ENCODE measurements at regions not wholly inside any gene's neighbourhood (a gene's known extent, or its start where the extent isn't known, plus 50 kb on each side); places are given as distances from the start of the nearest gene placed in this dataset.

DNA sequence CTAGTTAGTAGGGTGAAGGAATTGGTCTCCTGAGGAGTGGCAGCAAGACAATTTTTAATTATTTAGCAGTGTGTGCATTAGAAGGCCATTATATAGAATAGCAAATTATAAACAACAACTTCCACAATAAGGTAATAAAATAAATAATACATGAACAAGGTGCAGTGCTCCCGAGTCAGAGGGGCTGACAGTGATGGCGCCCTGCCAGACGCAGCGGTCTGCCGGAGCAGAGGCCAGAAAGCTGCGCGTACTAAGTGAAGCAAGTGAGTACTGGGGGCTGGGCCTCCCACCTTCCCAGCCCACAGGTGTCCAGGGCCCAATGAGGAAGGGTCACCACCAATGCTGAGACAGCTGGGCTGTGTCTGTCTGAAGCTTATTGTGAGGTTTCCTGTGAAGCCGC lies 72.0 kb upstream of the VRK1 start:
- TF ChIP-seq CTCF (IDR thresholded peaks at IDR 0.05 in 2 of 3, conservative IDR thresholded peaks at IDR 0.05 in 1 of 3; ENCODE audit: borderline replicate concordance in 1 of 3, insufficient read depth in 1 of 3, low read depth in 2 of 3, low read length in 2 of 3) (no peak), POLR2A (IDR thresholded peaks at IDR 0.05; ENCODE audit: borderline replicate concordance, extremely low read depth, insufficient read depth, insufficient read length) (no peak), JUND (IDR thresholded peaks at IDR 0.05) (no peak), EZH2 (IDR thresholded peaks at IDR 0.05) (no peak)
- TF ChIP-seq, protein P1, sequence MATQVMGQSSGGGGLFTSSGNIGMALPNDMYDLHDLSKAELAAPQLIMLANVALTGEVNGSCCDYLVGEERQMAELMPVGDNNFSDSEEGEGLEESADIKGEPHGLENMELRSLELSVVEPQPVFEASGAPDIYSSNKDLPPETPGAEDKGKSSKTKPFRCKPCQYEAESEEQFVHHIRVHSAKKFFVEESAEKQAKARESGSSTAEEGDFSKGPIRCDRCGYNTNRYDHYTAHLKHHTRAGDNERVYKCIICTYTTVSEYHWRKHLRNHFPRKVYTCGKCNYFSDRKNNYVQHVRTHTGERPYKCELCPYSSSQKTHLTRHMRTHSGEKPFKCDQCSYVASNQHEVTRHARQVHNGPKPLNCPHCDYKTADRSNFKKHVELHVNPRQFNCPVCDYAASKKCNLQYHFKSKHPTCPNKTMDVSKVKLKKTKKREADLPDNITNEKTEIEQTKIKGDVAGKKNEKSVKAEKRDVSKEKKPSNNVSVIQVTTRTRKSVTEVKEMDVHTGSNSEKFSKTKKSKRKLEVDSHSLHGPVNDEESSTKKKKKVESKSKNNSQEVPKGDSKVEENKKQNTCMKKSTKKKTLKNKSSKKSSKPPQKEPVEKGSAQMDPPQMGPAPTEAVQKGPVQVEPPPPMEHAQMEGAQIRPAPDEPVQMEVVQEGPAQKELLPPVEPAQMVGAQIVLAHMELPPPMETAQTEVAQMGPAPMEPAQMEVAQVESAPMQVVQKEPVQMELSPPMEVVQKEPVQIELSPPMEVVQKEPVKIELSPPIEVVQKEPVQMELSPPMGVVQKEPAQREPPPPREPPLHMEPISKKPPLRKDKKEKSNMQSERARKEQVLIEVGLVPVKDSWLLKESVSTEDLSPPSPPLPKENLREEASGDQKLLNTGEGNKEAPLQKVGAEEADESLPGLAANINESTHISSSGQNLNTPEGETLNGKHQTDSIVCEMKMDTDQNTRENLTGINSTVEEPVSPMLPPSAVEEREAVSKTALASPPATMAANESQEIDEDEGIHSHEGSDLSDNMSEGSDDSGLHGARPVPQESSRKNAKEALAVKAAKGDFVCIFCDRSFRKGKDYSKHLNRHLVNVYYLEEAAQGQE (IDR thresholded peaks at IDR 0.05; ENCODE audit: low read depth) = no peak
